IMR-90 (cell line): ENCODE measurements at regions not wholly inside any gene's neighbourhood (a gene's known extent, or its start where the extent isn't known, plus 50 kb on each side); places are given as distances from the start of the nearest gene placed in this dataset.

Experiments used
- ATAC-seq: fragments of 200-7000 bp; cut with Tn5 transposase; 2 replicates; pipeline ENCODE4 v1.9.1; 2020; ENCODE audit warnings: low read depth, mild to moderate bottlenecking, moderate library complexity
- BruUV-seq: library from RNA; stranded (reverse); fragments of 400-500 nt; replicated peaks from 2 replicates; lab custom pipeline; 2021; lab: Mats Ljungman, UMichigan
- CTCF ChIA-PET: fragments of 300-600 bp; formaldehyde crosslinking; extraction: SDS; loops from one replicate; lab custom pipeline; 2021; ENCODE audit warnings: antibody characterized with exemption; lab: Yijun Ruan, JAX
- POLR2A ChIA-PET: fragments of 300-600 bp; sonication (Branson Sonifier 250); formaldehyde crosslinking; loops from one replicate; lab custom pipeline; 2022; ENCODE audit warnings: antibody characterized with exemption; ENCODE audit not compliant: unreplicated experiment; lab: Charles Lee
- DNase-seq: peaks from one replicate; pipeline ENCODE4 v3.0.0; 2013
- H2AFZ ChIP-seq: replicated peaks from 2 replicates; pipeline ENCODE3; 2013; ENCODE audit warnings: low read length, mild to moderate bottlenecking; ENCODE audit not compliant: poor library complexity
- H2AK5ac ChIP-seq: 2 replicates; pipeline ENCODE4 v1.6.1; 2013; ENCODE audit warnings: low read depth, low read length, inconsistent platforms
- H2AK9ac ChIP-seq: replicated peaks from 2 replicates; pipeline ENCODE3; 2013; ENCODE audit warnings: mild to moderate bottlenecking, low read depth, low read length, moderate library complexity; ENCODE audit not compliant: poor library complexity
- H2BK120ac ChIP-seq: 2 replicates; pipeline ENCODE4 v1.6.1; 2013; ENCODE audit warnings: low read depth, low read length, inconsistent platforms
- H2BK15ac ChIP-seq: 3 replicates; pipeline ENCODE4 v1.6.1; 2013; ENCODE audit warnings: low read depth, low read length, inconsistent platforms
- H2BK20ac ChIP-seq: 2 replicates; pipeline ENCODE4 v1.6.1; 2013; ENCODE audit warnings: low read depth, mild to moderate bottlenecking, inconsistent platforms, low read length, moderate library complexity
- H2BK5ac ChIP-seq: 2 replicates; pipeline ENCODE4 v1.6.1; 2013; ENCODE audit warnings: mild to moderate bottlenecking, low read depth, low read length, inconsistent platforms; ENCODE audit not compliant: poor library complexity, severe bottlenecking
- H3K14ac ChIP-seq: replicated peaks from 2 replicates; pipeline ENCODE4 v1.6.1; 2013; ENCODE audit warnings: low read depth, low read length, inconsistent platforms
- H3K18ac ChIP-seq: 2 replicates; pipeline ENCODE4 v1.6.1; 2013; ENCODE audit warnings: low read depth, low read length, control low read depth
- H3K23ac ChIP-seq: 2 replicates; pipeline ENCODE4 v1.6.1; 2013; ENCODE audit warnings: low read depth, low read length, inconsistent platforms
- H3K27ac ChIP-seq: 2 replicates; pipeline ENCODE4 v1.5.1; 2013; ENCODE audit warnings: mild to moderate bottlenecking, control low read depth, low read length; ENCODE audit not compliant: insufficient read depth
- H3K27me3 ChIP-seq: 2 replicates; pipeline ENCODE4 v1.6.1; 2013; ENCODE audit warnings: low read length; ENCODE audit not compliant: control insufficient read depth, insufficient read depth
- H3K36me3 ChIP-seq: 2 replicates; pipeline ENCODE4 v1.6.1; 2013; ENCODE audit warnings: low read length, mixed read lengths; ENCODE audit not compliant: control insufficient read depth, insufficient read depth
- H3K4ac ChIP-seq: 2 replicates; pipeline ENCODE4 v1.6.1; 2013; ENCODE audit warnings: low read depth, low read length, inconsistent platforms
- H3K4me1 ChIP-seq: 2 replicates; pipeline ENCODE4 v1.6.1; 2013; ENCODE audit warnings: low read length, mixed read lengths; ENCODE audit not compliant: control insufficient read depth, insufficient read depth
- H3K4me2 ChIP-seq: 2 replicates; pipeline ENCODE4 v1.6.1; 2013; ENCODE audit warnings: low read depth, mild to moderate bottlenecking, control low read depth, low read length, moderate library complexity
- H3K4me3 ChIP-seq: 2 replicates; pipeline ENCODE4 v1.5.1; 2013; ENCODE audit warnings: low read depth, mild to moderate bottlenecking, control low read depth, low read length, moderate library complexity; ENCODE audit not compliant: insufficient read depth
- H3K56ac ChIP-seq: 2 replicates; pipeline ENCODE4 v1.6.1; 2013; ENCODE audit warnings: low read length, inconsistent platforms; ENCODE audit not compliant: insufficient read depth; ENCODE audit errors: extremely low read depth
- H3K79me1 ChIP-seq, 2 experiments: 2 replicates each; pipeline ENCODE4 v1.6.1; 2013; ENCODE audit warnings: low read length in 2 of 2, inconsistent platforms in 1 of 2, low read depth in 1 of 2
- H3K9ac ChIP-seq: 2 replicates; pipeline ENCODE4 v1.6.1; 2013; ENCODE audit warnings: low read depth, low read length, control low read depth
- H3K9me1 ChIP-seq: 2 replicates; pipeline ENCODE4 v1.6.1; 2013; ENCODE audit warnings: low read length, inconsistent platforms; ENCODE audit not compliant: insufficient read depth
- H3K9me3 ChIP-seq: 2 replicates; pipeline ENCODE4 v1.6.1; 2013; ENCODE audit warnings: low read length; ENCODE audit not compliant: control insufficient read depth, insufficient read depth
- H4K20me1 ChIP-seq: 2 replicates; pipeline ENCODE4 v1.6.1; 2013; ENCODE audit warnings: low read length, inconsistent platforms; ENCODE audit not compliant: insufficient read depth
- H4K5ac ChIP-seq: 2 replicates; pipeline ENCODE4 v1.6.1; 2013; ENCODE audit warnings: mild to moderate bottlenecking, low read depth, low read length, control low read depth
- H4K8ac ChIP-seq, 2 experiments: 2 replicates each; pipeline ENCODE4 v1.6.1; 2013; ENCODE audit warnings: low read depth in 2 of 2, low read length in 2 of 2, control low read depth in 1 of 2, inconsistent platforms in 1 of 2
- H4K91ac ChIP-seq: 2 replicates; pipeline ENCODE4 v1.6.1; 2013; ENCODE audit warnings: low read depth, low read length, inconsistent platforms; ENCODE audit not compliant: insufficient read depth
- FOS ChIP-seq: fragments of 150-350 bp; IDR thresholded peaks from 2 replicates; pipeline ENCODE4 v1.6.1; 2016; ENCODE audit warnings: low read depth, low read length
- MAFK ChIP-seq: IDR thresholded peaks from 2 replicates; pipeline ENCODE4 v1.6.1; 2012; ENCODE audit warnings: low read depth, low read length, improper control_type of control experiment
- MAZ ChIP-seq: IDR thresholded peaks from 2 replicates; pipeline ENCODE4 v1.6.1; 2012; ENCODE audit warnings: low read depth, mild to moderate bottlenecking, low read length, improper control_type of control experiment, moderate library complexity, borderline replicate concordance
- RCOR1 ChIP-seq: IDR thresholded peaks from 2 replicates; pipeline ENCODE4 v1.6.1; 2012; ENCODE audit warnings: mild to moderate bottlenecking, low read length, improper control_type of control experiment; ENCODE audit not compliant: insufficient replicate concordance
- SMC3 ChIP-seq: fragments of 150-350 bp; IDR thresholded peaks from 2 replicates; pipeline ENCODE4 v1.6.1; 2016; ENCODE audit warnings: low read depth, mild to moderate bottlenecking, antibody characterized with exemption, low read length, moderate library complexity
- WGBS, 2 experiments: methylation state at CpG; one replicate each; pipeline versions ENCODE4 v1.1.5 to v1.1.7; 2013; ENCODE audit warnings: missing lambda C conversion rate in 2 of 2; ENCODE audit not compliant: insufficient read length in 1 of 2; ENCODE audit errors: extremely low coverage in 2 of 2; 5-methylcytosine and 5-hydroxymethylcytosine counted together
- dilution Hi-C: fragments of 300-500 bp; cut with HindIII; formaldehyde crosslinking; loops from one replicate; pipeline ENCODE4 v1.14.3; 2018; ENCODE audit warnings: low sequenced_read_pairs; ENCODE audit not compliant: unreplicated experiment
- in situ Hi-C: fragments of 300-500 bp; cut with MboI; formaldehyde crosslinking; loops from 3 replicates; pipeline ENCODE4 v1.14.3; 2019; ENCODE audit warnings: low sequenced_read_pairs, inconsistent platforms, mixed read lengths
- intact Hi-C: fragments of 100-400 bp; cut with micrococcal nuclease; formaldehyde crosslinking; loops from 2 replicates; pipeline ENCODE4 v1.10.0; 2022
- TF ChIP-seq, protein P1 (sequence below): conservative IDR thresholded peaks from 2 replicates; pipeline ENCODE4 v1.5.1; 2012; ENCODE audit warnings: mild to moderate bottlenecking, low read depth, low read length, improper control_type of control experiment
- TF ChIP-seq, protein P2 (sequence below): fragments of 150-350 bp; IDR thresholded peaks from 2 replicates; pipeline ENCODE4 v1.6.1; 2016; ENCODE audit warnings: low read depth, mild to moderate bottlenecking, low read length, moderate library complexity, borderline replicate concordance

DNA sequence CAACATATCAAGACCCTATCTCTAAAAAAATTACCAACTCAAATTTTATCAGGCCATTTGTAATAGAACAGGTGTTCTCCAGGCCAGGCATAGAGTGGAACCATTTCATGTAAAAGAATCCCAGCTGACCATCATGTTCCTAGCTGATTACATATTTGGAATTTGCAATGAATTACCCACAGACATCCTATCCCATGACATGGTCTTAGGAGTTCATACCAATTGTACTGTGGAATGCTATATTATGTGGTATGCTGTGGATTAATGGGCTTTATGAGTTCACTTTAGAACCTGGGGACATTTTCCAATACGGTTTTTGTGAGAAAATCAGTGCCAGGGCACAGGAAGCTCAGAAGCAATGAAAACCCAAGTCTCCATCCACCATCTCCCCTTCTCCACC is 110.3 kb downstream of the ZNF281 start:
- H3K56ac ChIP-seq: no peak overlapping the region
- no peak overlapping the region for H2AK9ac ChIP-seq
- no peak overlapping the region for H2BK20ac ChIP-seq
- DNase-seq (no peak), ATAC-seq (no peak)
- H4K8ac ChIP-seq: no peak overlapping the region; a peak in 1 of 4 replicates
- WGBS, 2 experiments: no CpG with 5 or more reads among the region's 1 CpG
- H4K20me1 ChIP-seq: no peaks in the 10 kb centered on the region
- no peak overlapping the region for H2AFZ ChIP-seq
- H4K5ac ChIP-seq: 0 out of 2 replicates have a peak overlapping the region, but pooled peaks have one; percentile 2
- H3K4me2 ChIP-seq: no peak overlapping the region
- intact Hi-C loops (no loop called here), in situ Hi-C loops (no loop called here), dilution Hi-C loops (no loop called here)
- no peaks in the 10 kb centered on the region for H3K27me3 ChIP-seq
- CTCF ChIA-PET: no interaction called here
- H3K18ac ChIP-seq: no peak overlapping the region
- H2BK15ac ChIP-seq: no peak overlapping the region
- no peak overlapping the region for H3K9ac ChIP-seq
- no peak overlapping the region for H3K27ac ChIP-seq
- no peak overlapping the region for H3K4me3 ChIP-seq
- H3K4me1 ChIP-seq: peaks cover 4% of the 10 kb centered on the region
- H3K9me3 ChIP-seq: no peaks in the 10 kb centered on the region
- H3K9me1 ChIP-seq: no peaks in the 10 kb centered on the region
- H3K36me3 ChIP-seq: no peaks in the 10 kb centered on the region
- H3K79me1 ChIP-seq: no peaks in the 10 kb centered on the region
- no peak overlapping the region for H3K14ac ChIP-seq
- peak overlapping the region; percentile 42; the same call in 1 of the 2 replicates for H3K23ac ChIP-seq
- no peak overlapping the region for H4K91ac ChIP-seq
- peak overlapping the region; percentile 38; the same call in 1 of the 2 replicates for H3K4ac ChIP-seq
- POLR2A ChIA-PET: no interaction called here
- 0 out of 2 replicates have a peak overlapping the region, but pooled peaks have one; percentile 58 for H2BK120ac ChIP-seq
- no peak overlapping the region for H2BK5ac ChIP-seq
- BruUV-seq: no TSS peak
- TF ChIP-seq MAZ: no peak
- TF ChIP-seq SMC3: no peak
- TF ChIP-seq, protein P1, sequence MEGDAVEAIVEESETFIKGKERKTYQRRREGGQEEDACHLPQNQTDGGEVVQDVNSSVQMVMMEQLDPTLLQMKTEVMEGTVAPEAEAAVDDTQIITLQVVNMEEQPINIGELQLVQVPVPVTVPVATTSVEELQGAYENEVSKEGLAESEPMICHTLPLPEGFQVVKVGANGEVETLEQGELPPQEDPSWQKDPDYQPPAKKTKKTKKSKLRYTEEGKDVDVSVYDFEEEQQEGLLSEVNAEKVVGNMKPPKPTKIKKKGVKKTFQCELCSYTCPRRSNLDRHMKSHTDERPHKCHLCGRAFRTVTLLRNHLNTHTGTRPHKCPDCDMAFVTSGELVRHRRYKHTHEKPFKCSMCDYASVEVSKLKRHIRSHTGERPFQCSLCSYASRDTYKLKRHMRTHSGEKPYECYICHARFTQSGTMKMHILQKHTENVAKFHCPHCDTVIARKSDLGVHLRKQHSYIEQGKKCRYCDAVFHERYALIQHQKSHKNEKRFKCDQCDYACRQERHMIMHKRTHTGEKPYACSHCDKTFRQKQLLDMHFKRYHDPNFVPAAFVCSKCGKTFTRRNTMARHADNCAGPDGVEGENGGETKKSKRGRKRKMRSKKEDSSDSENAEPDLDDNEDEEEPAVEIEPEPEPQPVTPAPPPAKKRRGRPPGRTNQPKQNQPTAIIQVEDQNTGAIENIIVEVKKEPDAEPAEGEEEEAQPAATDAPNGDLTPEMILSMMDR: no peak
- no peak for TF ChIP-seq FOS
- no peak for TF ChIP-seq MAFK
- TF ChIP-seq, protein P2, sequence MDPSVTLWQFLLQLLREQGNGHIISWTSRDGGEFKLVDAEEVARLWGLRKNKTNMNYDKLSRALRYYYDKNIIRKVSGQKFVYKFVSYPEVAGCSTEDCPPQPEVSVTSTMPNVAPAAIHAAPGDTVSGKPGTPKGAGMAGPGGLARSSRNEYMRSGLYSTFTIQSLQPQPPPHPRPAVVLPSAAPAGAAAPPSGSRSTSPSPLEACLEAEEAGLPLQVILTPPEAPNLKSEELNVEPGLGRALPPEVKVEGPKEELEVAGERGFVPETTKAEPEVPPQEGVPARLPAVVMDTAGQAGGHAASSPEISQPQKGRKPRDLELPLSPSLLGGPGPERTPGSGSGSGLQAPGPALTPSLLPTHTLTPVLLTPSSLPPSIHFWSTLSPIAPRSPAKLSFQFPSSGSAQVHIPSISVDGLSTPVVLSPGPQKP: no peak
- TF ChIP-seq RCOR1: no peak
- peak overlapping the region; percentile 68; the same call in 1 of the 2 replicates for H2AK5ac ChIP-seq
